Stimulated activated naive CD8-positive, alpha-beta T cell treated with anti-CD3 and anti-CD28 coated beads, Interleukin-15, amount 100 ng/mL, for 72 hours (primary cell): ENCODE measurements at regions not wholly inside any gene's neighbourhood (a gene's known extent, or its start where the extent isn't known, plus 50 kb on each side); places are given as distances from the start of the nearest gene placed in this dataset.
"Not testable (repeated sequence)": the region's sequence is repeated elsewhere in the genome, so short reads cannot be mapped to it uniquely, and the experiment has no call there.

Experiments
- ATAC-seq: fragments of 150-1000 bp; cut with Tn5 transposase; 2 replicates; pipeline ENCODE4 v1.10.0; 2021; ENCODE audit warnings: mild to moderate bottlenecking, moderate library complexity
- DNase-seq, 2 donors: peaks; one replicate each; pipeline ENCODE4 v3.0.0; 2021 to 2022
- H3K27ac Mint-ChIP-seq, 2 donors: one replicate each; pipeline ENCODE4 v1.8.0; 2022; ENCODE audit warnings: mild to moderate bottlenecking in 2 of 2, mixed read lengths in 2 of 2, moderate library complexity in 2 of 2
- H3K27me3 Mint-ChIP-seq: one replicate; pipeline ENCODE4 v1.8.0; 2022; ENCODE audit warnings: mixed read lengths
- H3K4me1 Mint-ChIP-seq: one replicate; pipeline ENCODE4 v1.8.0; 2022; ENCODE audit warnings: mild to moderate bottlenecking, mixed read lengths
- H3K4me3 Mint-ChIP-seq, 2 donors: one replicate each; pipeline ENCODE4 v1.8.0; 2022; ENCODE audit warnings: mild to moderate bottlenecking in 2 of 2, mixed read lengths in 2 of 2, moderate library complexity in 1 of 2
- H3K9me3 Mint-ChIP-seq, 2 donors: one replicate each; pipeline ENCODE4 v1.8.0; 2022; ENCODE audit warnings: mixed read lengths in 2 of 2

- Mint-ChIP-seq H3K4me1 (peaks cover 46% of the 10 kb centered on the region), H3K4me3 (peak overlapping the region; percentile 69 to 80), H3K27me3 (no peaks in the 10 kb centered on the region), H3K27ac (peak overlapping the region; percentile 67 to 75), H3K9me3 (no peaks in the 10 kb centered on the region)
- ATAC-seq (peak; percentile 91), DNase-seq (peak; percentile 23 to 30)
Observed at GRCh38 chr13:23966691-23967615, 69.7 kb upstream of the C1QTNF9B start.

DNA sequence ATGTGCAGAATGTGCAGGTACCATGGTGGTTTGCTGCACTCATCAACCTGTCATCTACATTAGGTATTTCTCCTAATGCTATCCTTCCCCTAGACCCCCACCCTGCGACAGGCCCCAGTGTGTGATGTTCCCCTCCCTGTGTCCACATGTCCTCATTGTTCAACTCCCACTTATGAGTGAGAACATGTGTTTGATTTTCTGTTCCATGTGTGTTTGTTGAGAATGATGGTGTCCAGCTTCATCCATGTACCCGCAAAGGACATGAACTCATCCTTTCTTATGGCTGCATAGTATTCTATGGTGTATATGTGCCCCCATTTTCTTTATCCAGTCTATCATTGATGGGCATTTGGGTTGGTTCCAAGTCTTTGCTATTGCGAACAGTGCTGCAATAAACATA is 70.5 kb upstream of the C1QTNF9B start:
- H3K27me3 Mint-ChIP-seq, DNase-seq, ATAC-seq, H3K9me3 Mint-ChIP-seq: not testable (repeated sequence)
- H3K4me3 Mint-ChIP-seq, result peak overlapping the region in 1 of 2 donors; percentile 71
- H3K4me1 Mint-ChIP-seq, result peaks cover 46% of the 10 kb centered on the region
- H3K27ac Mint-ChIP-seq, result peak overlapping the region in 1 of 2 donors; percentile 70

- Mint-ChIP-seq H3K27ac (no peak overlapping the region), H3K4me3 (no peak overlapping the region), H3K4me1 (peaks cover 30% of the 10 kb centered on the region), H3K27me3 (no peaks in the 10 kb centered on the region), H3K9me3 (no peaks in the 10 kb centered on the region)
- ATAC-seq, result no peak
- no peak for DNase-seq
Observed at GRCh38 chr13:23969647-23970046, 72.3 kb upstream of the C1QTNF9B start.

GRCh38 chr13:23979361-23980159 is 82.3 kb upstream of the C1QTNF9B start:
- Mint-ChIP-seq H3K27me3 (peaks cover 26% of the 10 kb centered on the region), H3K4me3 (peak overlapping the region; percentile 83), H3K4me1 (peaks cover 18% of the 10 kb centered on the region), H3K27ac (peak overlapping the region; percentile 61 to 89), H3K9me3 (no peaks in the 10 kb centered on the region)
- peak; percentile 24 to 34 for DNase-seq
- ATAC-seq, result peak; percentile 77

GRCh38 chr13:23980160-23980551 is 82.9 kb upstream of the C1QTNF9B start:
- peak overlapping the region; percentile 12 to 46 for H3K27ac Mint-ChIP-seq

GRCh38 chr13:23983671-23984070 is 86.4 kb upstream of the C1QTNF9B start:
- Mint-ChIP-seq H3K4me3 (no peak overlapping the region), H3K27me3 (peaks cover 26% of the 10 kb centered on the region), H3K4me1 (peaks cover 18% of the 10 kb centered on the region), H3K9me3 (no peaks in the 10 kb centered on the region), H3K27ac (no peak overlapping the region)
- DNase-seq (no peak), ATAC-seq (no peak)

More at GRCh38 chr13:23980160-23980551, 82.9 kb upstream of the C1QTNF9B start:
- Mint-ChIP-seq H3K9me3 (no peaks in the 10 kb centered on the region), H3K4me1 (peaks cover 18% of the 10 kb centered on the region), H3K4me3 (peak overlapping the region; percentile 83), H3K27me3 (peaks cover 27% of the 10 kb centered on the region)
- DNase-seq, result peak; percentile 85 to 87
- ATAC-seq, result peak; percentile 96

- H3K4me1 Mint-ChIP-seq, result peaks cover 10% of the 10 kb centered on the region
- no peak overlapping the region for H3K27ac Mint-ChIP-seq
- H3K4me3 Mint-ChIP-seq, result no peak overlapping the region
- ATAC-seq, result no peak
- H3K9me3 Mint-ChIP-seq, result no peaks in the 10 kb centered on the region
- DNase-seq, result no peak
- peaks cover 21% of the 10 kb centered on the region for H3K27me3 Mint-ChIP-seq
Observed at GRCh38 chr13:23984546-23984945, 87.2 kb upstream of the C1QTNF9B start.

DNA sequence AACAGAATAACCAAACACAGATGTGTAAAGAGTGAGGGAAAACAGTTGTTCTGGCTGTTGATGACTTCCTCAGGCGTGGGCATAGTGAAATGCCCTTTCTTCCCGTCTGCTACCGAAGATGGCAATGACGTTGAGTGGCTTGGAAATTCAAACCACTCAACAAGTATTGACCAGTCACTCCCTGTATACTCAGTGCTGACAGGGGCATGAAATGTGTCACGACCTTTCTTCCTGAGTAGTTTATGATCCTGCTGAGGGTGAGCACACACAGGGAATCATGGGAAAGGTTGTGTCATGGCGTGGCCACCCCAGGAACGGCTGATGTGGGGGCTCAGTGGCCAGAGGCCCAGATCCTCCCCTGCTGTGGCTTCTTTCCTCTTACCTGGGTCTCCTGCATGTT is 87.8 kb upstream of the C1QTNF9B start:
- DNase-seq, result no peak
- Mint-ChIP-seq H3K27me3 (peaks cover 24% of the 10 kb centered on the region), H3K4me3 (no peak overlapping the region), H3K9me3 (no peaks in the 10 kb centered on the region), H3K4me1 (peaks cover 5% of the 10 kb centered on the region), H3K27ac (no peak overlapping the region)
- no peak for ATAC-seq

GRCh38 chr13:23985839-23986238 is 88.5 kb upstream of the C1QTNF9B start:
- Mint-ChIP-seq H3K27ac (peak overlapping the region in 1 of 2 donors; percentile 42), H3K9me3 (no peaks in the 10 kb centered on the region), H3K4me3 (no peak overlapping the region), H3K4me1 (no peaks in the 10 kb centered on the region), H3K27me3 (peaks cover 32% of the 10 kb centered on the region)
- ATAC-seq, result no peak
- DNase-seq, result no peak

DNA sequence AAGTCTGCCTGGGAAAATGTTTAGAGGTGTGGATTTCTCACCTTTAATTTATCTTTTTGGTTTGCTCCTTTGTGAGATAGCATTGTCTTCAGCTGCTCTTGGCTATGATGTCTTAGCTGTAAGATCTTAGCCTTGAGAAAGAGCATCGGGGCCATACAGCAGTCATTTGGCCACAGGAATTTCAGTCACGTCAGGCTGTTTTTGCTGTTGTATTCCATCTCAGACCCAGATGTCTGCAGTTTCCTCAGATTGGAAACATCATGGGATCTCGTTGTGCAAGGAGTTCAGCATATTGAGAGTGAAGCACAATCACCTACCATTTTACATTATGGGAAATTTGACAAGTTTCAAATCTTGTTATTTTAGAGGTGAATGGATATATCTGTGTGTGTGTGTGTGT is 89.3 kb upstream of the C1QTNF9B start:
- no peak overlapping the region for H3K4me3 Mint-ChIP-seq
- no peak overlapping the region for H3K27ac Mint-ChIP-seq
- H3K27me3 Mint-ChIP-seq, result peaks cover 34% of the 10 kb centered on the region
- no peak for DNase-seq
- no peak for ATAC-seq
- no peaks in the 10 kb centered on the region for H3K4me1 Mint-ChIP-seq
- H3K9me3 Mint-ChIP-seq, result no peaks in the 10 kb centered on the region

DNA sequence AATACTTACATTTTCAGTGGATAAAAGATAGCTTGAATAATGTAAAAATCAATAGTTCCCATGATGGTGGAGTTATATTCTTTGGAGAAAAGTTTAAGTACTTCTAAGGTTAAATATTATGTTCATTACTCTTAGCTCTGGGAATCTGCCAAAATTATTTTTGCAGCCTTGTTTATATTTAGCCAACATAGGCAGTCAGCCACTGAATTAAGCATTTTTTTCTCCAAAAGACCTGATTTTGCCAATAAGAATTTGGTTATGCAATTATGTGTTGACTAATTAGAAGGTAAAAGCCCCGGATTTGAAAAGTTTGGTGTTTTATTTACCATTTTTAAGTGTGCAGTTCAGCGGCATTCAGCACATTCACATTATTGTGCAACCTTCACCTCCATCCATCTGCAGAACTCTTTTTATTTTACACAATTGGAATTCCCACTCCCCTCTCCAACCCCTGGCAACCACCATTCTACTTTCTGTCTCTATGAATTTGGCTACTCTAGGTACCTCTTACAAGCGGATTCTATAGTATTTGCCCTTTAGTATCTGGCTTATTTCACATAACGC is 90.1 kb upstream of the C1QTNF9B start:
- H3K4me3 Mint-ChIP-seq, result no peak overlapping the region
- no peaks in the 10 kb centered on the region for H3K4me1 Mint-ChIP-seq
- no peak overlapping the region for H3K27ac Mint-ChIP-seq
- no peaks in the 10 kb centered on the region for H3K9me3 Mint-ChIP-seq
- DNase-seq (no peak), ATAC-seq (no peak)
- peaks cover 34% of the 10 kb centered on the region for H3K27me3 Mint-ChIP-seq

- H3K27me3 Mint-ChIP-seq, result peaks cover 27% of the 10 kb centered on the region
- no peak overlapping the region for H3K27ac Mint-ChIP-seq
- ATAC-seq, result no peak
- no peak overlapping the region for H3K4me3 Mint-ChIP-seq
- H3K9me3 Mint-ChIP-seq, result no peaks in the 10 kb centered on the region
- no peaks in the 10 kb centered on the region for H3K4me1 Mint-ChIP-seq
- no peak for DNase-seq
Observed at GRCh38 chr13:23988546-23989122, 91.3 kb upstream of the C1QTNF9B start.

- peaks cover 24% of the 10 kb centered on the region for H3K27me3 Mint-ChIP-seq
Observed at GRCh38 chr13:23990455-23990854, 93.2 kb upstream of the C1QTNF9B start.

DNA sequence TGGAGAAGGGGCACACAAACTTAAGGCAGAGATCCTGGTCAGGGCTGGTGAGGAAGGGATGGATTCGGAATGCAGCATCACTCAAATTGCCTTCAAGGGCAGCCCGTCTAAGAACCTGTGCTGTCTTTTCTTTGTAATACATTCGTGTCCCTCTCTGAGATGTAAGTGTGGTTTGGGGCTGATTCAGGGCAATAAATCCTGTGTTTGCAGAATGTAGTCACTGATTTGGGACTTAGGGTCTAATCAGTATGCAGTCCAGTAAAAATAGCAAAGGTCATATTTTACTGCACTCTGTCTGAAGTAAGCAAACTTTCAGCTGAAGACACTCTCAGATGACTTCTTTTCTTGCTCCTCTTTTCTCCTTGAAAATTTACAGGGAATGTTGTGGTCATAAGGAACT is 93.8 kb upstream of the C1QTNF9B start:
- no peak overlapping the region for H3K27ac Mint-ChIP-seq
- no peaks in the 10 kb centered on the region for H3K9me3 Mint-ChIP-seq
- ATAC-seq, result no peak
- H3K4me1 Mint-ChIP-seq, result peaks cover 6% of the 10 kb centered on the region
- no peak for DNase-seq
- H3K27me3 Mint-ChIP-seq, result peaks cover 19% of the 10 kb centered on the region
- no peak overlapping the region for H3K4me3 Mint-ChIP-seq

More at GRCh38 chr13:23990455-23990854, 93.2 kb upstream of the C1QTNF9B start:
- Mint-ChIP-seq H3K4me3 (no peak overlapping the region), H3K4me1 (peaks cover 2% of the 10 kb centered on the region), H3K9me3 (no peaks in the 10 kb centered on the region), H3K27ac (no peak overlapping the region)
- no peak for DNase-seq
- no peak for ATAC-seq
